ENCODE measurements at regions not wholly inside any gene's neighbourhood (a gene's known extent, or its start where the extent isn't known, plus 50 kb on each side); places are given as distances from the start of the nearest gene placed in this dataset.
"Not testable (repeated sequence)": the region's sequence is repeated elsewhere in the genome, so short reads cannot be mapped to it uniquely, and the experiment has no call there.

DNA sequence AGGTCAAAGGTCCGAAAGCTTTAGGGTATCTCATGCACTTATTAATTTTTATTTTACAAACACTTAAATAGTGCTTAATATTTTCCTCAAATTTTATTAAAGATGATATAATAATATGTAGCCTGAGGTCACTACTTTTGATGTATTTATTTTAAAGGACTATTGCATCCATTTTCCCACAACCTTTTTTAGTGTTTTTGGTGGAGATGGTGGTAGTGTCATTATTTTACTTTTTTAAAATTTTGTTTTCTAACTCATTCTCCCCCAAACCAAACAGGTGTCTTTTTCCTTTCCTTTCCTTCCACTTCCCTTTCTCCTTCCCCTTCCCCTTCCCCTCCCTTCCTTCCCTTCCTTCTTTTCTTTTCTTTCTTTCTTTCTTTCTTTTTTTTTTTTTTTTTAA is 328.6 kb downstream of the CYLC2 start:
- TF ChIP-seq, protein P1, sequence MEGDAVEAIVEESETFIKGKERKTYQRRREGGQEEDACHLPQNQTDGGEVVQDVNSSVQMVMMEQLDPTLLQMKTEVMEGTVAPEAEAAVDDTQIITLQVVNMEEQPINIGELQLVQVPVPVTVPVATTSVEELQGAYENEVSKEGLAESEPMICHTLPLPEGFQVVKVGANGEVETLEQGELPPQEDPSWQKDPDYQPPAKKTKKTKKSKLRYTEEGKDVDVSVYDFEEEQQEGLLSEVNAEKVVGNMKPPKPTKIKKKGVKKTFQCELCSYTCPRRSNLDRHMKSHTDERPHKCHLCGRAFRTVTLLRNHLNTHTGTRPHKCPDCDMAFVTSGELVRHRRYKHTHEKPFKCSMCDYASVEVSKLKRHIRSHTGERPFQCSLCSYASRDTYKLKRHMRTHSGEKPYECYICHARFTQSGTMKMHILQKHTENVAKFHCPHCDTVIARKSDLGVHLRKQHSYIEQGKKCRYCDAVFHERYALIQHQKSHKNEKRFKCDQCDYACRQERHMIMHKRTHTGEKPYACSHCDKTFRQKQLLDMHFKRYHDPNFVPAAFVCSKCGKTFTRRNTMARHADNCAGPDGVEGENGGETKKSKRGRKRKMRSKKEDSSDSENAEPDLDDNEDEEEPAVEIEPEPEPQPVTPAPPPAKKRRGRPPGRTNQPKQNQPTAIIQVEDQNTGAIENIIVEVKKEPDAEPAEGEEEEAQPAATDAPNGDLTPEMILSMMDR (IDR thresholded peaks at IDR 0.05; ENCODE audit: extremely low read depth, low read depth, low read length) = no peak
- no peaks in the 10 kb centered on the region for H3K36me3 ChIP-seq (ENCODE audit: insufficient read depth, low read length)
- no peak overlapping the region for H3K4me2 ChIP-seq (ENCODE audit: insufficient read depth, low read length)
- no peaks in the 10 kb centered on the region for H3K79me2 ChIP-seq (ENCODE audit: insufficient read depth, low read length)
- no peak overlapping the region for H2AFZ ChIP-seq (ENCODE audit: low read length)
- H3K27ac ChIP-seq (ENCODE audit: low read depth, low read length) = no peak overlapping the region
- no peaks in the 10 kb centered on the region for H3K4me1 ChIP-seq (ENCODE audit: insufficient read depth, low read length)
- no peaks in the 10 kb centered on the region for H3K27me3 ChIP-seq (ENCODE audit: insufficient read depth, low read length)
- DNase-seq (ENCODE audit: insufficient read length, low spot score, missing footprints) = no peak
- H3K9me3 ChIP-seq (ENCODE audit: low read depth, low read length) = no peaks in the 10 kb centered on the region
- no peaks in the 10 kb centered on the region for H4K20me1 ChIP-seq (ENCODE audit: insufficient read depth, low read length)
- no peak overlapping the region for H3K4me3 ChIP-seq (ENCODE audit: insufficient read depth, low read length)

DNA sequence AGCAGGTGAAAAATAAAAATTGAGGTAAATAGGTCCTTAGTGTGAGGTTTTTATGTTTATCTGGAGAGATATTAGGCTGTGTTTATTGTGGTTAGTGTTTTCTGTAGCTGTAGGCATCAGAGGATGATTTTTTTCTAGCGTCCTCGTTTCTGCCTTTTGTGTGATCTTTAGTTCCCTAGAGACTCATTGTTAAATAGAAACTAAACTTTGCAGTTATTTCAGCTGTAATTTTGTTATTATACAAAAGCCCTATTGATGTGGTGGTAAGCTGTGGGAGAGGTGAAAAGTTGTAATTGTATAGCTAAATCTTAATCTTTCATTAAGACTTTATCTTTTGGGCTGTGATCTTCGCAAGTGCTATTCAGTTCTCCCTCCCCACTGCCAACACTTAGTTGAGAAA is 340.3 kb downstream of the CYLC2 start:
- H3K4me2 ChIP-seq (ENCODE audit: insufficient read depth, low read length) = no peak overlapping the region
- DNase-seq (ENCODE audit: insufficient read length, low spot score, missing footprints) = no peak
- H3K4me3 ChIP-seq (ENCODE audit: insufficient read depth, low read length) = no peak overlapping the region
- no peaks in the 10 kb centered on the region for H3K4me1 ChIP-seq (ENCODE audit: insufficient read depth, low read length)
- H2AFZ ChIP-seq (ENCODE audit: low read length) = no peak overlapping the region
- H3K9me3 ChIP-seq (ENCODE audit: low read depth, low read length) = no peaks in the 10 kb centered on the region
- H4K20me1 ChIP-seq (ENCODE audit: insufficient read depth, low read length) = no peaks in the 10 kb centered on the region
- no peaks in the 10 kb centered on the region for H3K27me3 ChIP-seq (ENCODE audit: insufficient read depth, low read length)
- TF ChIP-seq, protein P1 (IDR thresholded peaks at IDR 0.05; ENCODE audit: extremely low read depth, low read depth, low read length) = no peak
- H3K79me2 ChIP-seq (ENCODE audit: insufficient read depth, low read length) = no peaks in the 10 kb centered on the region
- H3K27ac ChIP-seq (ENCODE audit: low read depth, low read length) = no peak overlapping the region
- H3K36me3 ChIP-seq (ENCODE audit: insufficient read depth, low read length) = no peaks in the 10 kb centered on the region

DNA sequence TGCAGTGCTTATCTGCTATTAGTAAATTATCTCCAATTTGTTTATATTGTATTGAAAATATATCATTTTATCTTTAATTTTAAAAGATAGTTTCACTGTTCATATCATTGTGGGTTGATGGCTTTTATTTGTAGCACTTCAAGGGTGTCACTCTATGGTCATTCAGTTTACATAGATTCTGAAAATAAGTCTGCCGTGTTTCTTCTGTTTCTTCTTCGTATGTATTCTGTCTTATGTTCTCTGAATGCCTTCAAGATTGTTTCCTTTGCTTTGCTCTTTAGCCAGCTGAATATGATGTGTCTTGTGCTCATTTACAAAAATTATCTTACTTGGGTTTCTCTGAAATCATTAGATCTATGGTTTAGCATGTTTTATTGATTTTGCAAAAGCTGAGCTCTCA is 359.9 kb downstream of the CYLC2 start:
- no peak overlapping the region for H3K4me2 ChIP-seq (ENCODE audit: insufficient read depth, low read length)
- no peak overlapping the region for H2AFZ ChIP-seq (ENCODE audit: low read length)
- no peaks in the 10 kb centered on the region for H3K9me3 ChIP-seq (ENCODE audit: low read depth, low read length)
- no peaks in the 10 kb centered on the region for H3K36me3 ChIP-seq (ENCODE audit: insufficient read depth, low read length)
- DNase-seq (ENCODE audit: insufficient read length, low spot score, missing footprints) = no peak
- H3K27ac ChIP-seq (ENCODE audit: low read depth, low read length) = no peak overlapping the region
- H3K27me3 ChIP-seq (ENCODE audit: insufficient read depth, low read length) = no peaks in the 10 kb centered on the region
- no peaks in the 10 kb centered on the region for H4K20me1 ChIP-seq (ENCODE audit: insufficient read depth, low read length)
- H3K79me2 ChIP-seq (ENCODE audit: insufficient read depth, low read length) = no peaks in the 10 kb centered on the region
- TF ChIP-seq, protein P1 (IDR thresholded peaks at IDR 0.05; ENCODE audit: extremely low read depth, low read depth, low read length) = no peak
- no peak overlapping the region for H3K4me3 ChIP-seq (ENCODE audit: insufficient read depth, low read length)
- H3K4me1 ChIP-seq (ENCODE audit: insufficient read depth, low read length) = no peaks in the 10 kb centered on the region

DNA sequence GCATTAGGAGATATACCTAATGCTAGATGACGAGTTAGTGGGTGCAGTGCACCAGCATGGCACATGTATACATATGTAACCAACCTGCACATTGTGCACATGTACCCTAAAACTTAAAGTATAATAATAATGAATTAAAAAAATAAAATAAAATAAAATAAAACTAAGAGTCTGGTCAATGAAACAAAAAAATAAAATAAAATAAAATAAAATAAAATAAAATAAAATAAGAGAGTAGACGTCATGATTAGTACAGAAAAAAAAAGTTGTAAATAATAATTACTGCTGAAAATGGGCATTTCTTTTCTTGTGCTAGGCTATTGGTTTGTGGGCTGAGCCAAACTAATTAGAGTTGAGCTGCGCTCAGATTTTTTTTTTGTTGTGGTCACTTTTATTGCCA is 362.8 kb downstream of the CYLC2 start:
- H3K4me2 ChIP-seq (ENCODE audit: insufficient read depth, low read length); H3K36me3 ChIP-seq (ENCODE audit: insufficient read depth, low read length); H3K27me3 ChIP-seq (ENCODE audit: insufficient read depth, low read length); H3K9me3 ChIP-seq (ENCODE audit: low read depth, low read length); H3K4me3 ChIP-seq (ENCODE audit: insufficient read depth, low read length); H3K4me1 ChIP-seq (ENCODE audit: insufficient read depth, low read length); H3K79me2 ChIP-seq (ENCODE audit: insufficient read depth, low read length); H2AFZ ChIP-seq (ENCODE audit: low read length); H4K20me1 ChIP-seq (ENCODE audit: insufficient read depth, low read length); H3K27ac ChIP-seq (ENCODE audit: low read depth, low read length): not testable (repeated sequence)
- DNase-seq (ENCODE audit: insufficient read length, low spot score, missing footprints) = peak; percentile 19

DNA sequence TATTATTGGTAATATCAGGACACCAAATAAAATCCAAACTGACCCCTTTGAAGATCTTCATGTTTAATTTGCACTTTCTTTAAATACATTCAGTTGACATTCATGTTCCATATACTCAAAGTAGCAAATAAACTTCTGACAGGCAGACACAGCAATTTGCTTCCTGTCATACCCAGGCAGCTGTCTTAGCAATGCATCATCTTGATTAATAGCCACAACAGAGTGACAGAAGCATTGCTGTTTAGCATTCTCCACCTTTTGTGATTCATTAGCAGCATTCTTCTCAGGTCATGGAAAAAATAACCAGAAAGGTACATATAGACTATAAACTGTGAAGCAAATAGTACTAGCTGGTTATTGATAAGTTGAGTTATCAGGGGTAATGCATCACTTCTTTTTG is 366.8 kb downstream of the CYLC2 start:
- Histone ChIP-seq H3K9me3 (ENCODE audit: low read depth, low read length) (no peaks in the 10 kb centered on the region), H3K4me3 (ENCODE audit: insufficient read depth, low read length) (no peak overlapping the region), H3K27ac (ENCODE audit: low read depth, low read length) (no peak overlapping the region), H3K36me3 (ENCODE audit: insufficient read depth, low read length) (no peaks in the 10 kb centered on the region), H3K4me2 (ENCODE audit: insufficient read depth, low read length) (no peak overlapping the region), H2AFZ (ENCODE audit: low read length) (no peak overlapping the region), H3K27me3 (ENCODE audit: insufficient read depth, low read length) (no peaks in the 10 kb centered on the region), H3K4me1 (ENCODE audit: insufficient read depth, low read length) (no peaks in the 10 kb centered on the region), H3K79me2 (ENCODE audit: insufficient read depth, low read length) (no peaks in the 10 kb centered on the region), H4K20me1 (ENCODE audit: insufficient read depth, low read length) (no peaks in the 10 kb centered on the region)
- no peak for DNase-seq (ENCODE audit: insufficient read length, low spot score, missing footprints)
- TF ChIP-seq, protein P1 (IDR thresholded peaks at IDR 0.05; ENCODE audit: extremely low read depth, low read depth, low read length) = no peak
